LNCAP (cell line): ENCODE measurements at regions not wholly inside any gene's neighbourhood (a gene's known extent, or its start where the extent isn't known, plus 50 kb on each side); places are given as distances from the start of the nearest gene placed in this dataset.

Experiments
- CTCF ChIP-seq: fragments of 450-650 bp; IDR thresholded peaks from 2 replicates; pipeline ENCODE4 v1.5.1; 2017; ENCODE audit warnings: mild to moderate bottlenecking

- no peak for TF ChIP-seq CTCF
Observed at GRCh38 chr9:119441832-119442231, 72.6 kb upstream of the BRINP1 start.

- no peak for TF ChIP-seq CTCF
Observed at GRCh38 chr9:119441338-119441737, 72.1 kb upstream of the BRINP1 start.

GRCh38 chr9:119436261-119436660 is 67.0 kb upstream of the BRINP1 start:
- no peak for TF ChIP-seq CTCF

GRCh38 chr9:119435076-119435475 is 65.8 kb upstream of the BRINP1 start:
- no peak for TF ChIP-seq CTCF

GRCh38 chr9:119432428-119432827 is 63.2 kb upstream of the BRINP1 start:
- TF ChIP-seq CTCF: no peak

- no peak for TF ChIP-seq CTCF
Observed at GRCh38 chr9:119429302-119429701, 60.1 kb upstream of the BRINP1 start.

GRCh38 chr9:119420231-119420630 is 51.0 kb upstream of the BRINP1 start:
- TF ChIP-seq CTCF: no peak
